T-helper 17 cell (primary cell): ENCODE measurements at regions not wholly inside any gene's neighbourhood (a gene's known extent, or its start where the extent isn't known, plus 50 kb on each side); places are given as distances from the start of the nearest gene placed in this dataset.
"Not testable (repeated sequence)": the region's sequence is repeated elsewhere in the genome, so short reads cannot be mapped to it uniquely, and the experiment has no call there.

Experiments
- ATAC-seq: fragments of 150-1000 bp; cut with Tn5 transposase; 2 replicates; pipeline ENCODE4 v1.10.0; 2021; ENCODE audit warnings: mild to moderate bottlenecking, moderate library complexity
- DNase-seq, 3 donors: peaks; one replicate each; pipeline versions ENCODE4 v3.0.0 to v3.0.0-alpha.2; 2020 to 2021
- H3K9me3 ChIP-seq: one replicate; pipeline ENCODE4 v1.7.0; 2013; ENCODE audit warnings: low read length, mild to moderate bottlenecking; ENCODE audit not compliant: control insufficient read depth, poor library complexity, severe bottlenecking
- H3K27ac Mint-ChIP-seq: one replicate; pipeline ENCODE4 v1.8.0; 2022; ENCODE audit warnings: mild to moderate bottlenecking, moderate library complexity, mixed read lengths
- H3K27me3 Mint-ChIP-seq: one replicate; pipeline ENCODE4 v1.8.0; 2022; ENCODE audit warnings: mixed read lengths
- H3K36me3 Mint-ChIP-seq: one replicate; pipeline ENCODE4 v1.8.0; 2022; ENCODE audit warnings: low read depth, mixed read lengths
- H3K4me1 Mint-ChIP-seq: one replicate; pipeline ENCODE4 v1.8.0; 2022; ENCODE audit warnings: mild to moderate bottlenecking, mixed read lengths
- H3K4me3 Mint-ChIP-seq: one replicate; pipeline ENCODE4 v1.8.0; 2022; ENCODE audit warnings: mild to moderate bottlenecking, moderate library complexity, mixed read lengths

DNA sequence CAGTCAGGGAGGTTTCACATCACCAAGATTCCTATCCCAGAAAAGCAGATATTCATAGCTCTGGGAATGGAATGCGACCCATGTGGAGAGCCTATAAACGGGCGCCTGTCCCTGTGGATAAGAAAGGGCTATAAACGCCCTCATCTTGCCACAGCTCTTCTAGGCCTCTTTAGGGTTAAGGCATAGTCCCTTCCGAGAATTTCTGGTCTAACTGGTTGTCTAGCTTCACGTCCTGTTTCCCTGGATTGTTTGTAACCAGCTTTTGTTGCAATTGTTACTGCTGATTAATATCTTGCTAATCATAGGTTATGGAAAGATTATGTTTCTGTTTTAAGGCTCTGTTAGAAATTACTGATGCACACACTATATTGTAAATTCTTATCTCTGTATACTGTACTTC, 537.6 kb upstream of the RAG2 start:
- not testable (repeated sequence) for H3K4me3 Mint-ChIP-seq, H3K36me3 Mint-ChIP-seq, H3K4me1 Mint-ChIP-seq

DNA sequence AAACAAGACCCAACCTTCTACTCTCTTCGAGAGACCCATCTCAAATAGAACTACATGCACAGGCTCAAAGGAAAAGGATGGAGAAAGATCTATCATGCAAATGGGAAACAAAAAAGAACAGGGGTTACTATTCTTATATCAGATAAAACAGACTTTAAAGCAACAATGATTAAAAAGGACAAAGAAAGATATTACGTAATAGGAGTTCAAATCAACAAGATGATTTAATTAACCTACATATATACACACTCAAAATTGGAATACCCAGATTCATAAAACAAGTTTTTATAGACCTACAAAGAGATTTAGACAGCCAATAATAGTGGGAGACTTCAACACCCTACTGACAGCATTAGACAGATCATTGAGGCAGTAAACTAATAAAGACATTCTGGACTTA, 536.6 kb upstream of the RAG2 start:
- ATAC-seq (no peak), DNase-seq (no peak)
- H3K9me3 ChIP-seq = no peaks in the 10 kb centered on the region
- Mint-ChIP-seq H3K4me1 (no peaks in the 10 kb centered on the region), H3K4me3 (no peak overlapping the region), H3K27me3 (no peaks in the 10 kb centered on the region), H3K27ac (no peak overlapping the region), H3K36me3 (no peaks in the 10 kb centered on the region)

More for the DNA sequence above, 537.6 kb upstream of the RAG2 start:
- not testable (repeated sequence) for ATAC-seq, H3K9me3 ChIP-seq, H3K27ac Mint-ChIP-seq, DNase-seq, H3K27me3 Mint-ChIP-seq

- Mint-ChIP-seq H3K4me1 (no peaks in the 10 kb centered on the region), H3K27me3 (no peaks in the 10 kb centered on the region), H3K4me3 (no peak overlapping the region), H3K27ac (no peak overlapping the region), H3K36me3 (no peaks in the 10 kb centered on the region)
- DNase-seq (no peak), ATAC-seq (no peak)
- H3K9me3 ChIP-seq = no peaks in the 10 kb centered on the region
Measured at GRCh38 chr11:37124384-37124783, 526.3 kb upstream of the RAG2 start.

GRCh38 chr11:37115963-37116362, 517.9 kb upstream of the RAG2 start:
- no peaks in the 10 kb centered on the region for H3K36me3 Mint-ChIP-seq
- DNase-seq (no peak), ATAC-seq (no peak)
- H3K4me1 Mint-ChIP-seq = no peaks in the 10 kb centered on the region
- no peak overlapping the region for H3K4me3 Mint-ChIP-seq
- no peaks in the 10 kb centered on the region for H3K27me3 Mint-ChIP-seq
- H3K9me3 ChIP-seq = no peaks in the 10 kb centered on the region
- H3K27ac Mint-ChIP-seq = no peak overlapping the region

- Mint-ChIP-seq H3K36me3 (no peaks in the 10 kb centered on the region), H3K27ac (no peak overlapping the region), H3K27me3 (no peaks in the 10 kb centered on the region), H3K4me1 (no peaks in the 10 kb centered on the region), H3K4me3 (no peak overlapping the region)
- ATAC-seq (no peak), DNase-seq (no peak)
- H3K9me3 ChIP-seq = no peaks in the 10 kb centered on the region
Measured at GRCh38 chr11:37110385-37110784, 512.3 kb upstream of the RAG2 start.

- Mint-ChIP-seq H3K4me1 (no peaks in the 10 kb centered on the region), H3K36me3 (no peaks in the 10 kb centered on the region), H3K4me3 (no peak overlapping the region), H3K27ac (no peak overlapping the region), H3K27me3 (no peaks in the 10 kb centered on the region)
- no peaks in the 10 kb centered on the region for H3K9me3 ChIP-seq
- DNase-seq (no peak), ATAC-seq (no peak)
Measured at GRCh38 chr11:37109286-37109585, 511.2 kb upstream of the RAG2 start.

GRCh38 chr11:37108436-37109285, 510.6 kb upstream of the RAG2 start:
- Mint-ChIP-seq H3K4me3 (no peak overlapping the region), H3K27me3 (no peaks in the 10 kb centered on the region)

DNA sequence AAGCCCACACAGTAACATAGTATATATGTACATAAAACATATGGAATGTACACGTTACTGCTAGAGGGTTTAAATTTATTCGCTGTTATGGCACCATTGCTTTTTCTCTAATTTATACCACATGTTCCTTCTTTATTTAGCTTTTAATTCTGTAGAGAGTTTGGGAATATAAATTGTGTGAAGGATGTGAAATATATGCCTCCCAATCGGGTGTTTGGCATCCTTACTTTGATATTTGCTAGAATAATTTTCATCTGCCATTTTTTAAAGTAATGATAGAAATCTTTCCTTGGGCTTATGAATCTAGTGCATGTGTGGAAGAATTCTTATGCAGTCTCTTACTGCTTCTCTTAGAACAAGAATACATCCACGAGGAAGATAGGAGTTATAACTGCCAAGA, 509.8 kb upstream of the RAG2 start:
- H3K27ac Mint-ChIP-seq = no peak overlapping the region
- H3K4me3 Mint-ChIP-seq = no peak overlapping the region
- no peaks in the 10 kb centered on the region for H3K9me3 ChIP-seq
- H3K4me1 Mint-ChIP-seq = no peaks in the 10 kb centered on the region
- ATAC-seq (no peak), DNase-seq (no peak)
- no peaks in the 10 kb centered on the region for H3K36me3 Mint-ChIP-seq
- no peaks in the 10 kb centered on the region for H3K27me3 Mint-ChIP-seq

More at GRCh38 chr11:37108436-37109285, 510.6 kb upstream of the RAG2 start:
- no peak for DNase-seq
- H3K36me3 Mint-ChIP-seq = no peaks in the 10 kb centered on the region
- no peak for ATAC-seq
- H3K4me1 Mint-ChIP-seq = no peaks in the 10 kb centered on the region
- no peak overlapping the region for H3K27ac Mint-ChIP-seq
- no peaks in the 10 kb centered on the region for H3K9me3 ChIP-seq

DNA sequence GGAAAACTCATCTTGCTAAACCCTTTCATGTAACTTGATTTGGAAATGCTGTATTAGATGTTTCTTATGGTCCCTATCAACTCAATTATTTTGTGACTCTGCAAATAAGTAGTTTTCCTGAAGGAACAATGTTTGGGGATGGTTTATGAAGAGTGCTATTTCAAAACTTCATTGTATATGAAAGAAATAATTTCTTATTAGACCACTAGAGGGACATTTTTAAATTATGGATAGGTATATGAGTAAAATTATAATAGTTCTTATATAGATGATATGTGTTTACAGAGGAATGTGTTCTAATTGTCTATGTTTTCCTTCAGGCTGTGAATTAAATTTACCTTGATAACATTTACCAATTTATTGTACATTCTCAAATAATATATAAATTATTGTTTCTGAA, 509.4 kb upstream of the RAG2 start:
- H3K9me3 ChIP-seq = no peaks in the 10 kb centered on the region
- no peaks in the 10 kb centered on the region for H3K4me1 Mint-ChIP-seq
- H3K4me3 Mint-ChIP-seq = no peak overlapping the region
- H3K27me3 Mint-ChIP-seq = no peaks in the 10 kb centered on the region
- H3K36me3 Mint-ChIP-seq = no peaks in the 10 kb centered on the region
- DNase-seq (no peak), ATAC-seq (no peak)
- H3K27ac Mint-ChIP-seq = no peak overlapping the region

DNA sequence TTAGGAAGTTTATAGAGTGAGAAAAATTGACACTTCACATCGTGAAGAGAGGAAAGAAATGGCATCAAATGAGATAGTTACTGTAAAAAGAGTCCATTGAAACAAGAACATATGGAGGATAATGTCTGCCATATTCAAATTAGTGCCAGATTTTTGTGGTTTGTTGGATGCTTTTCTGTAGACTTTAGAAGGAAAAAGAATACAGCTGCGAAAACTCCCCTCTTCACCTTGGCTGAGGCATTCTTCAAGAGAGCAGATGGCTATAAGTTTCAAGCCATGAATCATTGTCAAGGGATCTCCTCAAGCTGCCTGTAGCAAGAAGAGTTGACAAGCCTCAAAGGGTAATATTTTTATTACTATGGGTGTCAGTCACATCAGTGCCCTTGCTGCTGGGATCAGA, 507.4 kb upstream of the RAG2 start:
- DNase-seq (no peak), ATAC-seq (no peak)
- Mint-ChIP-seq H3K4me1 (no peaks in the 10 kb centered on the region), H3K36me3 (peaks cover 2% of the 10 kb centered on the region), H3K27ac (no peak overlapping the region), H3K27me3 (no peaks in the 10 kb centered on the region), H3K4me3 (no peak overlapping the region)
- no peaks in the 10 kb centered on the region for H3K9me3 ChIP-seq

- no peaks in the 10 kb centered on the region for H3K9me3 ChIP-seq
- H3K4me3 Mint-ChIP-seq = no peak overlapping the region
- no peaks in the 10 kb centered on the region for H3K27me3 Mint-ChIP-seq
- H3K27ac Mint-ChIP-seq = no peak overlapping the region
- DNase-seq (no peak), ATAC-seq (no peak)
- H3K36me3 Mint-ChIP-seq = peaks cover 2% of the 10 kb centered on the region
- H3K4me1 Mint-ChIP-seq = no peaks in the 10 kb centered on the region
Measured at GRCh38 chr11:37104380-37104779, 506.3 kb upstream of the RAG2 start.

GRCh38 chr11:37100008-37100407, 502.0 kb upstream of the RAG2 start:
- no peaks in the 10 kb centered on the region for H3K9me3 ChIP-seq
- Mint-ChIP-seq H3K4me1 (no peaks in the 10 kb centered on the region), H3K36me3 (peaks cover 2% of the 10 kb centered on the region), H3K27me3 (no peaks in the 10 kb centered on the region), H3K27ac (no peak overlapping the region), H3K4me3 (no peak overlapping the region)
- DNase-seq (no peak), ATAC-seq (no peak)

DNA sequence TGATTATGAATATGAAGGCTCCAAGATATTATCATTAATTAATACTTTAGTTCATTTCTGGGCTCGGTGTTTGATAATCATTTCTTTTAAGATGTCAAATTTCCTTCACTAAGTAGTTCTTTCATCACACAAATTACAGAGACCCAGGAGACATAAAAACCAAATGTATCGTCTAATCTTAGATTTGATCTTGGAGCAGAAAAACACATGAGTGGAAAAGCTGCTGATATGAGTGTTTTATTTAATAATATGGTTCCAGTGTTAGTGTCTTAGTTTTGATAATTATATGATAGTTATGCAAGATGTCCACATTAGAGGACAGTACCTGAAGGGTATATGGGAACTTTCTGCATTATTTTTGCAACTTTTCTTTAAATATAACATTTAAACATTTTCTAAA, 494.5 kb upstream of the RAG2 start:
- H3K4me3 Mint-ChIP-seq = no peak overlapping the region
- H3K27ac Mint-ChIP-seq = no peak overlapping the region
- no peaks in the 10 kb centered on the region for H3K36me3 Mint-ChIP-seq
- DNase-seq (no peak), ATAC-seq (no peak)
- H3K27me3 Mint-ChIP-seq = no peaks in the 10 kb centered on the region
- no peaks in the 10 kb centered on the region for H3K9me3 ChIP-seq
- no peaks in the 10 kb centered on the region for H3K4me1 Mint-ChIP-seq

DNA sequence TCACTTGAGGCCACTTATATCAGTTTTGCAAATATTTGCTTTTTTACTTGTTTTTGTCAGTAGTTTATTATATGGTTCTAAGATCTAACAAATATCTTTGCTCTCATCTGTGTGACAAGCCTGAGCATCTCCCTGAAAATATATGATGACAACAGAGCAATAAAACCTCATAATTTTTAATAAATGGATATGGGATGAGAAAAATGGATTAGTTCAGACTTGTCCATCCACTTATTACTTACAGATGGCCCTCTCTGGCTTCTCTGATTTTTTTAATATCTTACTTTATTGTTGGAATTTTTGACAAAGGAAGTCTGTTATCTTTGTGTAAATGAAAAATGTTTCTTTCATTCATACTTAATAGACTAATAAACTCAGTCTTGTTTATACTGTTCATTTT, 491.4 kb upstream of the RAG2 start:
- no peaks in the 10 kb centered on the region for H3K9me3 ChIP-seq
- ATAC-seq = no peak
- DNase-seq = no peak
- H3K4me3 Mint-ChIP-seq = no peak overlapping the region
- H3K4me1 Mint-ChIP-seq = no peaks in the 10 kb centered on the region
- H3K27ac Mint-ChIP-seq = no peak overlapping the region
- no peaks in the 10 kb centered on the region for H3K27me3 Mint-ChIP-seq
- H3K36me3 Mint-ChIP-seq = no peaks in the 10 kb centered on the region
